ENCODE measurements at regions not wholly inside any gene's neighbourhood (a gene's known extent, or its start where the extent isn't known, plus 50 kb on each side); places are given as distances from the start of the nearest gene placed in this dataset.
A peak's percentile ranks its signal among the peaks of the same experiment; 100 is the strongest.

GRCh38 chr12:111034886-111035577 is 114.7 kb upstream of the MYL2 start:
- peak; percentile 66 for DNase-seq

GRCh38 chr12:111034083-111034885 is 113.9 kb upstream of the MYL2 start, which contains the start of gene CUX2:
Gene CUX2 (plus strand): TSS chr12:111034165.
- DNase-seq, result peak; percentile 60

GRCh38 chr12:111033281-111034082 is 113.1 kb upstream of the MYL2 start:
- peak; percentile 62 for DNase-seq

GRCh38 chr12:111032591-111032919 is 112.2 kb upstream of the MYL2 start:
- DNase-seq, result no peak

GRCh38 chr12:111031916-111032590 is 111.7 kb upstream of the MYL2 start:
- no peak for DNase-seq

GRCh38 chr12:111030800-111031199 is 110.4 kb upstream of the MYL2 start:
- DNase-seq, result no peak

GRCh38 chr12:111029732-111030131 is 109.4 kb upstream of the MYL2 start:
- no peak for DNase-seq

- no peak for DNase-seq
Observed at GRCh38 chr12:111029305-111029704, 108.9 kb upstream of the MYL2 start.

- DNase-seq, result no peak
Observed at GRCh38 chr12:111028830-111029229, 108.5 kb upstream of the MYL2 start.

- no peak for DNase-seq
Observed at GRCh38 chr12:111027431-111027830, 107.1 kb upstream of the MYL2 start.

GRCh38 chr12:111025792-111026430 is 105.5 kb upstream of the MYL2 start:
- no peak for DNase-seq

- no peak for DNase-seq
Observed at GRCh38 chr12:111025301-111025700, 104.9 kb upstream of the MYL2 start.

- DNase-seq, result peak; percentile 55
Observed at GRCh38 chr12:111024205-111024801, 103.9 kb upstream of the MYL2 start.

GRCh38 chr12:111022386-111022785 is 102.0 kb upstream of the MYL2 start:
- no peak for DNase-seq

GRCh38 chr12:111014547-111014946 is 94.2 kb upstream of the MYL2 start:
- no peak for DNase-seq

GRCh38 chr12:111012918-111013317 is 92.5 kb upstream of the MYL2 start:
- DNase-seq, result no peak

GRCh38 chr12:111011999-111012600 is 91.7 kb upstream of the MYL2 start:
- DNase-seq, result no peak

GRCh38 chr12:111010916-111011657 is 90.7 kb upstream of the MYL2 start:
- DNase-seq, result no peak

- DNase-seq, result no peak
Observed at GRCh38 chr12:111010061-111010460, 89.7 kb upstream of the MYL2 start.

- DNase-seq, result no peak
Observed at GRCh38 chr12:111006621-111007020, 86.2 kb upstream of the MYL2 start.

- DNase-seq, result no peak
Observed at GRCh38 chr12:110998971-110999370, 78.6 kb upstream of the MYL2 start.
